A673 (cell line): ENCODE measurements at regions not wholly inside any gene's neighbourhood (a gene's known extent, or its start where the extent isn't known, plus 50 kb on each side); places are given as distances from the start of the nearest gene placed in this dataset.

Experiments used
- EZH2 ChIP-seq: fragments of 200-600 bp; sonication (generic); IDR thresholded peaks from 2 replicates; pipeline ENCODE4 v1.6.1; 2017; ENCODE audit warnings: borderline replicate concordance, low read depth, mild to moderate bottlenecking, mixed read lengths, antibody characterized with exemption, low read length; ENCODE audit not compliant: poor library complexity, severe bottlenecking
- TF ChIP-seq, protein P1 (sequence below): fragments of 300-800, 200-600 bp; sonication (generic); conservative IDR thresholded peaks from 2 replicates; pipeline ENCODE4 v1.5.1; 2017; ENCODE audit warnings: low read depth, mild to moderate bottlenecking, antibody characterized with exemption, low read length, moderate library complexity, mixed read lengths

DNA sequence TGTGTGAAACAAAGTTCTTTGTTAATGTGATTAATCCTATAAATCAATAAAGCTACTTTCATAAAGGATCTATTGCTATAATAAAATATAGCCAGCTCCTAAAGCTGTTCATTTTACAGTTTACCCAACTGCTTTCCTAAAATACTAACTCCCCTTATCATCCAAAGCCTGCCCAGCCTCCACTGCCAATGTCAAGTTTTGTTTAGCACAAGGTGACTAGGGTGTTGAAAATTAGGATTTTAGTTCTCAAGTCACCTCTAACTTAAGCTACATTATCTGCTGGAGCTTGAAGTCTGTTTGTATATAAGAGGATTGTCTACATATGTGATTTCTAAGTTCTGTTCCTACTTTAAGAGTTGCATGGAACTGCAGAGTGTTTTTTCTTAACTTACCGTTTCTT is 86.3 kb downstream of the CCER1 start:
- TF ChIP-seq, protein P1, sequence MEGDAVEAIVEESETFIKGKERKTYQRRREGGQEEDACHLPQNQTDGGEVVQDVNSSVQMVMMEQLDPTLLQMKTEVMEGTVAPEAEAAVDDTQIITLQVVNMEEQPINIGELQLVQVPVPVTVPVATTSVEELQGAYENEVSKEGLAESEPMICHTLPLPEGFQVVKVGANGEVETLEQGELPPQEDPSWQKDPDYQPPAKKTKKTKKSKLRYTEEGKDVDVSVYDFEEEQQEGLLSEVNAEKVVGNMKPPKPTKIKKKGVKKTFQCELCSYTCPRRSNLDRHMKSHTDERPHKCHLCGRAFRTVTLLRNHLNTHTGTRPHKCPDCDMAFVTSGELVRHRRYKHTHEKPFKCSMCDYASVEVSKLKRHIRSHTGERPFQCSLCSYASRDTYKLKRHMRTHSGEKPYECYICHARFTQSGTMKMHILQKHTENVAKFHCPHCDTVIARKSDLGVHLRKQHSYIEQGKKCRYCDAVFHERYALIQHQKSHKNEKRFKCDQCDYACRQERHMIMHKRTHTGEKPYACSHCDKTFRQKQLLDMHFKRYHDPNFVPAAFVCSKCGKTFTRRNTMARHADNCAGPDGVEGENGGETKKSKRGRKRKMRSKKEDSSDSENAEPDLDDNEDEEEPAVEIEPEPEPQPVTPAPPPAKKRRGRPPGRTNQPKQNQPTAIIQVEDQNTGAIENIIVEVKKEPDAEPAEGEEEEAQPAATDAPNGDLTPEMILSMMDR, result no peak
- no peak for TF ChIP-seq EZH2
